Fibroblast of peridontal ligament (primary cell): ENCODE measurements at regions not wholly inside any gene's neighbourhood (a gene's known extent, or its start where the extent isn't known, plus 50 kb on each side); places are given as distances from the start of the nearest gene placed in this dataset.

Experiments
- DNase-seq: peaks from one replicate; pipeline ENCODE4 v3.0.0-alpha.2; 2010; ENCODE audit errors: extremely low read depth

DNA sequence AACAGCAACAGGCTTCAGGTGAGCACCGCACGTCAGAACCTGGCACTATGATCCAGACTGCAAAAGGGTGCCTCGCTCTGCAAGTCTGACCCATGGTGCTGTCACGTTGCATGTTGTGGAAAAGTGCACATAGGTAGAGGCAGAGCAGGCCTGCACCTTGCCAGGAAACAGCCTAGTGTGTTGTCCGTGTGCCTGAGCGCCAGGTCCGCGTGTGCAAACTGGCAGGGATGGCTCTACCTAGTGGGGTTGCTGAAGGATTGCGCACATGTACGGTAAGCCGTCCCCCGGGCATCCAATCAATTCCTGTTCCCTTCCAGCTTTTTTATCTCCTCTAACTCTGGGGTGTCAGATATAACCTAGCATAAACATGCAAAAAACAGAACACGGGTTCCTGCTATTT, 219.5 kb downstream of the NXNL2 start:
- no peak for DNase-seq

DNA sequence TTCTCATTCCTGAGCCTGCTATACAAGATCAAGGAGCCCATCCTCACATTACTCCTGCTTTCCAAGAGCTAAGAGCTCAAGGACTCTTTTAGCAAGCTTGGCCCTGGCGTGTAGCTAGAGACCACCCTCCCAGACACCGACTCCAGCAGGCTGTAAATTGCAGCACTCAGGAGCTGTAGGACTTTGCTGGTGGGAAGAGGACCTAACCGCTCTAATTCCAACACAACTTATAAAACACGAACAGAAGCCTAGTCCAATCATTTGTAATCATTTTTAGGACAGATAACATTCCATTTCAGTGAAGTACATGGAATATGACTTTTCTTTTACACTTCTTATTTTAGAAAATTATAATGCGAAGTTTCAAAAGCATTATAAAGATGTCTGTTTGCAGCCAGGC, 219.9 kb downstream of the NXNL2 start:
- DNase-seq = no peak

DNA sequence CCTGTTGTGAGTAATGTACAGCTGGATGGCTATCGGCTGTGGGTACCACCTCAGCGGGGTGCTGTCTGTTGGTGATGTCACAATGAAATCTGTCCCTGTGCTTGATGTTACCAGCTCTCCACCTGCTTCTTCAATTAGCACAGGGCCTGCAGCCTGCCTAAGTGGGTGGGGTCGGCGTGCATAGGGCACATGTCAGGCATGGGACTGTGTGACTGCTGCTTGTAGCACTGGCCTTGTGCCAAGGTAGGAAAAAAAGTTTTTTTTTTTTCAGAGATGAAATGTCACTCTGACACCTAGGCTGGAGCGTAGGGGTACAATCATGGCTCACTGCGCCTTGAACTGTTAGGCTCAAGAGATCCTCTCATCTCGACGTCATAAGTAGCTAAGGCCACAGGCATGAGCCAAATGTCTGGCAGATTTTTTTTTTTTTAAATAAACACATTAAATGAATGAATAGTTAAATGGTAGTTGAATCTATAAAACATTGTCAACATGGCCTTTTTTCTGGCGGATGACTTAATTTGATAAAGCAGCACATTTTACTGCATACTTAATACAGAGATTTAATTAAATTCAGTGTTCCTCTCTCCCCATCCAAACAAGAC, 222.5 kb downstream of the NXNL2 start:
- DNase-seq = no peak

DNA sequence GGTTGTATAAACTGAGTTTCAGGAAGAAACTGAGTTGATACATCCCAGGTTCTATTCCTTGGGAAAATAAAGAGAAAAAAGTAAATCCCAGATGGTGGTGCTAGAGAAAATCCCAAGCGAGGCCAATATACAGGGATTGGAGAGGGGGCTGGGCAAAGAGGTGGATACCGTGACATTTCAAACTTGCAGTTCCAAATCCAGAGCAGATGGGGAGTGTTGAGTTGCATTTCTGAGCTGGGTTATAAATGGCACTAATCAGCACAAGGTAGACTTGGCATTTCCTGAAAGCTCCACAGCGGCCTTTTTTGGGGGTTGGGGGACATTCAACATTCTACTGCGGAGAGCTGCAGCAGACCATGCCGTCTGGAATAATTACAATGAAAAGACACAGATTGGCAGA, 224.4 kb downstream of the NXNL2 start:
- DNase-seq = no peak

DNA sequence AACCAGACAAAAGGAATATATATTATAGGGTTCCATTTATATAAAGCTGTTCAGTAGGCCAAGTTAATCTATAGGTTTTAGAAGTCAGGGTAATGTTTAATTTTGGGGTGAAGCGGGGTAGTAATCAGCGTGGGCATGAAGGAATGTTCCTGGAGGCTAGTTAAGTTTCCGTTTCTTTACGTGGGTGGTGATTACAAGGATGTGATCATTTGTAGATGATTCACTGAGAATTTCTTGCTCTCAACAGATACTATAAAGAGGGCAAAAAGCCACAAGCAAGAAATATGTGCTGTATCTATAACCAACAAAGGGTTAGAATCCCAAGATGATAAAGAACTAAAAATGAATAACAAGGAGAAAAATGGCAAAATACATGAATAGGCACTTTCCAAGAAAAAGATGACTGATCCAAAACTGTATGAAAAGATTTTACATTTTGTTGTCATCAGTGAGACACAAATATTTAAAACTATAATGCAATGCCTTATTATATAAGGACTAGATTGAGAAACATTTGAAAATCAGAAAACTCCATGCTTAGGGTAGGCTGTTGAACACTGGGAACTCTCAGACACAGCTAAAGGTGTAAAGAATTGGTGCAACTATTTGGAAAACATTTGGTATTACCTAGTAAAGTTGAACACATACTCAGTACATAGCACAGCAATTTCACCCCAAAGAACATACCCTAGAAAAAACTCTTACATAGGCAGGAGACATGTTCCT, 224.3 kb upstream of the S1PR3 start:
- DNase-seq = peak; percentile 76

DNA sequence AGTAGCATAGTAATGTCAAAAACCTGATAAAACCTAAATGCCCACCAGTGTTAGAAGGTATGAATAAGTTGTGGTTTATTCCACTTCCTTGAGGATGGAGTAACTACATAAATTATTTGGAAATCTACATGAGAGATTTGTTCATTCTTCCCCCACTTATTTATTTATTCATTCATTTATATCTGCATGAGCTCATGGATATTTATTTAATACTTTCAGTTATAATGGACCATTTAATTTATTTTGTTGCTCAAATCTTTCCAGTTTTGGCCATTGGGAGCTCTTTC, 223.8 kb upstream of the S1PR3 start:
- DNase-seq = no peak

DNA sequence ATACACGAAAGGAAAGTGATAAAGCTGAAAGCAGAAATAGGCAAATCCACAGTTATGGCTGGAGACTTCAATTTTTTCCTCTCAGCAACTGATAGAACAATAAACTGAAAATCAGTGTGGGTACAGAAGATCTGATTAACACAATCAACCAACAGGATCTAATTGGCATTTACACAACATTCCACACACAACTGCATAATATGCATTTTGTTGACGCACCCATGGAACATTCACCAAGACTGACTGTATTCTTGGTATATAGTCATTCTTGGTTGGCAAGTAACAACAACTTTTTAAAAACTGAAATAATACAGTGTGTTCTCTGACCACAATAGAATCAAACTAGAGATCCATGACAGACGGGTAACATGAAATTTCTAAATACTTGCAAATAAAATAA, 218.7 kb upstream of the S1PR3 start:
- DNase-seq = no peak

DNA sequence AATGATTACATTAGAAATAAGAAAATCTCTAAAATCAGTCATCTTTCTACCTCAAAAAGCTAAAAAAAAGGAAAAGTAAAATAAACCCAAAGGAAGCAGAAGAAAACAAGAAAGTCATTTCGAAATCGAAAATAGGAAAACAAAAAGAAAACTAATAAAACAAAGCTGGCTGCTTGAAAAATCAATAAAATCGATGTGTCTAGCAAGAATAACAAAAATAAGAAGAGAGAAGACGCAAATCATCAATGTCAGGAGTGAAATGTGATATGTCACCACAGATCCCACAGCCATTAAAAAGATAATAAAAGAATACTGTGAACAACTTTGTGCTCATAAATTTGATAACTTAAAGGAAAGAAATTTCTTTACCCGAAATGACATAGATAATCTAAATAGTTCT, 218.1 kb upstream of the S1PR3 start:
- DNase-seq = no peak

DNA sequence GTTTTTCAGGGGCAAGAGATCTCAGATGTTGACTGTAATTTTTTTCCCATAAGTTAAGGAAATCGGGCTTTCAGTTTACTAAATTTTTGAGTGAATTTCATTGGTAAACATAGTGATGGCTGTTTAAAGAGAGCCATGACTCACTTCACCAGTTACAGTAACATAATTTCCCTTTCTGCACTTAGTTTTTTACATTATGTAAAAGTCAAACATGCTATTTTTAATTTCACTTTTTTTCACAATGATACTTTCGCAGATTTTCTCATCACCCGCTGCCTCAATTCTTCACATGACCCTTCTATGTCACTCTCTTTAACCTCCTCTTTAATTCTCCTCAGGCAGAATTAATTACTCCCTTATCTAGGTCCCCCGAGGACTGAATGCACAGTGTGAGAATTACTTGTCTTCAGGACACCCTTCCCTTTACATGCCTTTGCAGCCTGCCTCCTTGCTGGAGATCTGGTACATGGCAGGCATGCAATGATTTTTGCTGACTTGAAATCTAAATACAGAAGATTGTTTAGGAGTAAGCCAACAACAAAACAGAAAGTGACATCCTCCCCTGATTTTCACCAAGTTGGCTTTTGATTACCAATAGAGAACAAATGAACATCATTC, 217.5 kb upstream of the S1PR3 start:
- DNase-seq = peak; percentile 70

DNA sequence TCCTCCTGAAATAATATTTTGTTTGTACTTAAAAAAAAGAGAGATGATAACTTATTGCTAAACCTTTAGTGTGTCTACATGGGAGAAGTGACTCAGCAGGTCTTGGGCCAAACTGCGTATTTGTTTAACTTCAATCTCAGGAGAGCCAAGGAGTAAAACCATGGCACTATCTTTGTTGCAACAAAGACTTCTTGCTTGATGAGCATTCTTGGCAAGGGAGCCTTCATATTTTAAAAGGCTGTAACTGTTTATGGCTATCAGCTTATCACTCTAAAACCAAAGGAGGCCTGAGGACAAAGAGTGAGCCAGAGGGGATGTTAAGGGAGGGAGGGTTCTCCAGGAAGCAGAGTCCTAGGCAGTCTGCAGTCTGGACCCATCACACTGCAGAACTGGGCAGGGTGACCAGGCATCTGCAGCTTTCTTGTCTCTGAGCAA, 216.2 kb upstream of the S1PR3 start:
- DNase-seq = peak; percentile 97

DNA sequence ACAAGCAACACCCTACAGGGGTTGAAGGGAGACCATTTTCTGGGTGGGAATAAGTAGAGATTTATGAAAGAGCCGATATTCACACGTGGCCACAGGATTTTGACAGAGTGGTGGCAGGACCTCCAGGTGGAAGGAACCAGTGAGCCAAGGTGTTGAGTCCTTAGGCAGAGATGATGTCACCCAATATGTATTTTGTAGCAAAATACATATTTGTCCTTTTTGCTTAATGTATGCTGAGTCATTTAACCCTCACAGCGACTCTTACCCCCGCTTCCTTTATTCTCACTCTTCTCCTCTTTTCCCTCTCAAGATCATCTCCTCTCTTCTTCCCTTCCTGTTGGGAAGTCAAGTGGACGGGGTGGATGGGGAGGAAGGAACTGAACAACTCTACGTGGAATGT, 215.7 kb upstream of the S1PR3 start:
- DNase-seq = no peak

DNA sequence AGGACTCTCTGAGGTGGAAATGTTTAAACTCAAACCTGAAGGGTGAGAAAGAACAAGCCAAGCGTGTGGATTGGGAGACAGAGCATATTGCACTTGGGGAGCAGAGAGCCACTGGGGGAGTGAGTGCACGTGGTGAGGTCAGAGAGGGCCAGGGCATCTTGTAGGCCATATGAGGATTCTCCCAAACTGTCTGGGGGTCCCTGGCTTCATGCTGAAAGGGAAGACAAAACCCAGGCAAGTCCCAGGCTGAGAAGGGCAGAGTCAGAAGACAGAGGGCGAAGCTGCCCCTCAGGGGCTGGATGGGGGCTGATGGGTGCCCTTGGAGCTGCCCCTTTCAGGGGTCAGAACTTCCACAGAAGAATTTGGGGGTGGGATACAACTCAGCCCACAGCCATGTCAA, 215.3 kb upstream of the S1PR3 start:
- no peak for DNase-seq

DNA sequence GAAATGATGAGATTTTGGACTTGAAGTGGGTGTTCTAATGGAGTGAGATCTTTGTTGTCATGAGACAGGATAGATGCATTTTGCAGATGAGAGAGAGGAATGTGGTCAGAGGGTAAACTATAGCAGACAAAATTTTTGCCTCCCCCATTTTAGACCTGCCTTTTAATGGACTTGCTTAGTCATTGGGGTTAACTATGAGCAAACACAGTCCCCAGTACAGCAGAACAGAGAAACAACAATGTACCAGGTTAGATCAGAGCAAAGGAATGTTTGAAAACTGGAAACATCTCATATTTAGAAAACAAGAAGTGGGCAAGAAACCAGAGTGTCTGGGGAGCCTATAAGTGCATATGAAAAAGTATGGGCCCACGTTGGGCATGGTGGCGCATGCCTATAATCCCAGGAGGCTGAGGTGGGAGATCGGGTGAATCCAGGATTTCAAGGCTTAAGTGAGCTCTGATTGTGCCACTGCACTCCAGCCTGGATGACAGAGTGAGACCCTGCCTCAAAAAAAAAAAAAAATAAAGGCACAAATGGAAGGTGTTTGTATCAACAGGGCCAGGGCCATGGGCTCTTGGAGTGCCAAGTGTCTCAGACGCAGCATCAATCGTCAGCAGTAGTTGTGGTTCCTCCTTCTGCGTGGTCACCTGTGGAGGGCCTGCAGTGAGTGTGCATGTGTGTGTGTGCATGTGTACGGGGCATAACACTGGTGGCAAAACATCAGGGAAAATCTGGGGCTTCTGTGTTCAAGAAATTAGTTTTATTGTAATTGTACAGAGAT, 214.4 kb upstream of the S1PR3 start:
- peak; percentile 74 for DNase-seq

DNA sequence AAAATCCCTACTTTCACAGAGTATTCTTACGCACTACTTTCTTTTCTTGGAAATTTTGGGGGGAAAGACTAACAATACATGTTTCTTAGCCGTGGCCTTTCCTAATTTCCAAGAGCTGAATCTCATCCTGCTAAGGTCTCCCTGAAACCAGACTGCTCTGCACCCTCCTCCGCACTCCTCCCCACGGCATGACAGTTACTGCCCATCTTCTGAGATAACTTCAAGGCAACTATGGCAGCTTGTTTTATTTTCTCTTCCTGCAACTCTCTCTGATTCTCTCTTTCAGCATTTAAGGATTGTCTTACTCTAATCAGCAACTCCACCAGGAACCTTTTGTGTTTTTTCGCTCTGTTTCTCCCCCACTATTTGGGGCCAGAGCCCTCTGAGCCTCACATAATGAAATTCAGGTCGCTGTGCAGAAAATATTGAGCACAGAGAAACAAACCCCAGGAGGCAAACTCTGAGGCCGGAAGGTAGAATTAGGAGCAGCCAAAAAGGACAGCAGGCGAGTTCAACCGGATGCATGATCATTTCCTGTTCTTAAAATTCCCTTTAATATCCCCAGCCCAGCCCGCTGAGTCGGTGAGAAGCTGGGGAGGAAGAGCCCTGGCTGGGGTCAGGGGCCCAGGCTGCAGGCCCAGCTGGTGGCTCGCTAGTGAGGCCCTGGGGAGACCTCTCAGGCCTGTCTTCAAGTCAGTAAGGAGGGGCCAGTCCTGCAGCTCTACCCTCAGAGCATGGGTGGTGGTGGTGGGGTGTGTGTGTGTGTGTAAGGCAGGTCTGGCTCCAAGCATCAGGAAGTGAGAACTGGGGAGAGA, 213.6 kb upstream of the S1PR3 start:
- DNase-seq = no peak

DNA sequence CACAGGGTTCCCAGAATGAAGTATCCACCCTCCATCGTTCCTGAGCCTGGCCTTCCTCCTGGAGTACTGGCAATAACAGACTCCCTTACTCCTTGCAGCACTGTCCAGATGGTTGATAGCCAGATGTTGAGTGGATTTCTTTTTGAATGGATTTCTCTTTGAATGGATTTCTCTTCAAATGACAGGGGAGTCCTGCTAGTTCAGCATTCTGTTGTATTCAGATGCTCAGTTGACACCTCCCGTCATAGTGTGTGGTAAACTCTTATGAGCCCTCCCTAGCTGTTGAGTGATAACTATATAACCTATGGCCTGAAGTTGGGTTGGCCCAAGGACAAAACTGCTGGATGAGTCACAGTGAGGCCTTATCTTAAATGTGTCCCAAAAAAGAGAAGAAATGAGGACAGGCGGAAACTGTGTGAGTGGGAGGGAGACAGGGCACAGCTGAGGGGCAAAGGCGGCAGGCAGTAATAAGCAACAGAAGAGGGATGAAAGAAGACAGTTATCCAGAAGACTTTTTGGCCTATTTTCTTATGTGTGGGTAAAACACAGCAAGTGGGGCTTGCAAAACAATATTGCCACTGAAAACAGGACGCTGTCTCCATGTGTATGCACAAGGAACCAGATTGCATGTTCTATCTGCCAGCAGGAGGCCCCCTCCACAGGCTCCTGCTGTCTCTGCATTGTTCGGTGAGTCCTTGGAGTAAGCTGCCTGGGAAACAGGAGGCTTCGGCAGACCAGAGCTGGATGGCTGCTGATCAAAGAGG, 209.5 kb upstream of the S1PR3 start:
- peak; percentile 58 for DNase-seq

DNA sequence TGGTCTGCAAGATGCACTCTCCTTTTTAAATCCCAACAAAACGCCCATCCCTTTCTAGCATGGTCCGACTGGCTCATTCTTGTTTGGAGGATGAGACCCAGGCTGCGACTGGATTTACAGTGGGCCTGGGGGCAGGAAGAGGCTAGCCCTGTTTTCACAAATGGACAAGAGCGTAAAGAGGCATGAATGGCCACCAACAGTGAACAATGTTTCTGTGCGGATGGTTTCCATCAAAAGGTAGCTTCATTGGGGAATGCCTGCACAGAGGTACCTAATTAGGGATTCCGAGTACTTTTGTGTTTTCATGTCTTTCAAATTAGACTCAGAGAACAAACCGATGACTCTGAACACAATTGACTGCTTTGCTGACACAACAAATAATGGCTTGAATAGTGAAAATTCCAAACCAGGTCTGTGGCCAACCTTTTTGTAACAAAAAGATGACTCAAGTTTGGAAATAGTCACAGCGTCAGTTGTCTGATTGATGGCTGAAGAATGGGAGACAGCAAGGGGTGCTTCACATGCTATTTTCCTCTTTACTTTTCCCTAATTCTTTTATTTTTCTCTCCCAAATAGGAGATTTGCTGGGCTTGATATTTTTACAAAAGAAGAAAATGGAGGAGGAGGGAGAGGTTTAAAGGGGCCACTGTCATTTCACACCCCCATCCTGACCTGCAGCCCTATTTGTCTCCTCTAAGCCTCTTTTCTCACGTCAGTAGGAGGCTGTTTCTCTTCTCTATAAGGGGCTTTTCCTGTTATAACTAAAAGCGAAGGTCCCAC, 208.1 kb upstream of the S1PR3 start:
- DNase-seq = no peak

DNA sequence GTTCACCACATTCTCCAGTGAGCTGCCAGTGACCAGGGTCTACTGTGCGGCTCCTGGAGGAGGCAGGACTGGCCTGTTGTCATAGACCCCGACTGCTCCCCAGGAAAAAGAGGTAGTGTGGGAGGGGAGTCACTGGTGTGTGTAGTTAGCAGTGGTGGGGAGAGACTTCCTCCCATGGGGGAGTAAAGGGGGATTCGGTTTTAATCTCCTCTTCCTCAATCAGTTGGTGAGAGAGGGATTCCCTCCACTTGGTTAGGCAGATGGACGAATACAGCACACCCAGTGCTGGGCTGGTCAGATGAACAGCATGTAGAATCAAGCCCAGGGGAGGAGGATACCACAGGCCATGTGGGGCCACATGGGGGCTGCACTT, 207.6 kb upstream of the S1PR3 start:
- DNase-seq = no peak

DNA sequence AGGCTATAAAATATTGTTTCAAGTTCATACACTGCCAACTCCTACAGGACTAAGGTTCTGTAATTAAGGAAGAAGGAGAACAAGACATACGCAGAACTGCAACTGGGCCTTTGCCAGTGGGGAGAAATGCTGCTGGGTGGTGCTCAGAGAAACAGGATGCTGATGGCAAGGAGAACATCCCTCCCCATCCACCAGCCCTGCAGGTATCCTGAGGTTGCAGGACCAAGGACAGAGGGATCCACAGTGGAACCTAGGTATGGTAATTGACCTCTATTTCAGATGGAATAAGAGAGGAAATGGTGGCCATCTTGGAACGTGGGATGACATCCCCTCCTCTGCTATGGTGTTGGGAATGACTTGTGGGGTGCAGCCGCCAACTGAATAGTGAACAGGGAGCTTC, 206.3 kb upstream of the S1PR3 start:
- DNase-seq = no peak

DNA sequence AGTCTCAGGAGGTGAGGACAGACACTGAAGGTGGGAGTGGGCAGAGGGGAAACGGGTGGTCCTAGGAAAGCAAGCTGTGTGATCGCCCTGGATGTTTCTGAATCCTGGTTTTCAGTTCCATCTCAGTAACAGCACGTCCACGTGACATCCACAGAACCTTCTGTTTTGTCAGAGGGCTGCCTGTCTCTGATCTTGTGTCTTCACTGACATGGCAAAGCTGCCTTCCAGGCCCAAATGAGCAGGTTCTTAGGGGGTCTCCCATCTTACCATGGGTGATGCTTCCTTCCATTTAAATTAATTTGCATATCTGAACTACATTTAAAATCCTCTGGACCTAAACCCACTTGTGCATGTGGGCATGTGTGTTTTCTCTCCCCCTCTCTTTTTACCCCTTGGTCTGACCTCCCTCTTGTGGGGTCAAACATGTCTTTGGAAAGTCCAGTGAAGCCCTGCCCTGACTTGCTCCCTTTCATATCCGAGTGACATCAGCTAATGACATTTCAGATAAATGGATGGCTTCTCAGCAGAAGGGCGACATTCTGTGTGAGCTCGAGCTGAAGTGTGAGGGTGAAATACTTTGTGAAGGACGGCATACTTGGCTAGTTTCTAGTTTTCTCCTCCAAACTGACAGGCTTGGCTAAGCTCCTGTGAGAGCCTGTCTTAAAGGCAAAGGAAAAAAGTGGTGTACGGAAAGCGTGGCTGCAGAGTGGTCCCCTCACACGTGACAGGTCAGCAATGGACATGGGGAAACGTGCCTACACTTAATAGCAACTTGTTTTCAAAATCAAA, 204.8 kb upstream of the S1PR3 start:
- no peak for DNase-seq

DNA sequence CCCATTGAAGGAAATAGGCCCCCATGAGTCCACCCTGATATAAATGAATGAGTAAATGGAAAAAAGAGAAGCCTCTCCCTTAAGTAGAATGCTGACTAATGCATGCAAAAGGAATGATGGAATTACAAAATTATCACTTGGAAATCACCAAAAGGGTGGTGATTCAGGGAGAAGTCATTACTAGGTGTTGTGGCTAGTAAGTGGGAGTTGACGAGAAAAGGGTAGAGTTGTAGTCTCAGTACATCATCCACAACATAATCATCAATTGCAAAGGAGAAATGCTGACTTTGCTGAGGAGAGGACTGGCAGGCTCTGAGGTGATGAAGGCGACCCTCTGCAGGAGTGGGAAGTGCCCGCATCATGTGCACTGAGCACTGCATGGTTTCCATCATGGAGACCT, 201.5 kb upstream of the S1PR3 start:
- peak; percentile 26 for DNase-seq
